HAP-1 (cell line): ENCODE measurements at regions not wholly inside any gene's neighbourhood (a gene's known extent, or its start where the extent isn't known, plus 50 kb on each side); places are given as distances from the start of the nearest gene placed in this dataset.

Experiments
- DNase-seq, 2 experiments: peaks; one replicate each; pipeline ENCODE4 v3.0.0-alpha.2; 2016 to 2020; ENCODE audit warnings: low spot score in 2 of 2
- H3K27me3 ChIP-seq: fragments of 250-450 bp; sonication (Bioruptor Pico); 2 replicates; pipeline ENCODE4 v1.5.1; 2020; ENCODE audit warnings: low read depth, mild to moderate bottlenecking, moderate library complexity
- H3K36me3 ChIP-seq: fragments of 250-450 bp; sonication (Bioruptor Pico); replicated peaks from 2 replicates; pipeline ENCODE4 v1.5.1; 2020; ENCODE audit warnings: mild to moderate bottlenecking
- H3K4me1 ChIP-seq: fragments of 250-450 bp; sonication (Bioruptor Pico); 2 replicates; pipeline ENCODE4 v1.5.1; 2020; ENCODE audit warnings: mild to moderate bottlenecking
- H3K4me3 ChIP-seq: fragments of 250-450 bp; sonication (Bioruptor Pico); 2 replicates; pipeline ENCODE4 v1.5.1; 2020; ENCODE audit warnings: mild to moderate bottlenecking, moderate library complexity
- H3K9me3 ChIP-seq: fragments of 250-450 bp; sonication (Bioruptor Pico); 2 replicates; pipeline ENCODE4 v1.5.1; 2020; ENCODE audit warnings: mild to moderate bottlenecking, moderate library complexity
- in situ Hi-C: fragments of 300-500 bp; cut with MboI; formaldehyde crosslinking; loops from 3 replicates; pipeline ENCODE4 v1.14.3; 2020; ENCODE audit warnings: low sequenced_read_pairs, inconsistent platforms, mixed read lengths

- H3K4me1 ChIP-seq: no peaks in the 10 kb centered on the region
- H3K9me3 ChIP-seq: no peaks in the 10 kb centered on the region
- H3K36me3 ChIP-seq: no peaks in the 10 kb centered on the region
- H3K4me3 ChIP-seq: no peak overlapping the region
- in situ Hi-C loops: no loop called here
- no peak for DNase-seq
- H3K27me3 ChIP-seq: no peaks in the 10 kb centered on the region
Observed at GRCh38 chr13:104431895-104432294, 1365.7 kb upstream of the SLC10A2 start.

DNA sequence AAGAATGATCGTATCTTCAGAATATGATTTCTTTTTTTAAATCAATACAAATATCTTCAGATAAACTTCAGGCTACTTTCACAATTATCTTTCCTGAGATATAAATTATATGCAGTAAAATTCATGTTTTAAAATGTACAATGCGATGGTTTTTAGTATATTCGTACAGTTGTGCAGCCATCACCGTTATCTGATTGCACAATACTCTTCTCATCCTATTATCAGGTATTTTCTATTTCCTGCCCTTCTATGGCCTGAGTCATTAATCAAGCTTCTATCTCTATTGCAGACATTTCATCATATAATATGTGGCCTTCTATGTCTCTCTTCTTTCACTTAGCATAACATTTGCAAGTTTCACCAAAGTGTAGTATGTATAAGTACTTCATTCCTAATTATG is 1360.2 kb upstream of the SLC10A2 start:
- Histone ChIP-seq H3K9me3 (no peaks in the 10 kb centered on the region), H3K4me1 (no peaks in the 10 kb centered on the region), H3K36me3 (no peaks in the 10 kb centered on the region), H3K27me3 (no peaks in the 10 kb centered on the region), H3K4me3 (no peak overlapping the region)
- in situ Hi-C loops: no loop called here
- no peak for DNase-seq

DNA sequence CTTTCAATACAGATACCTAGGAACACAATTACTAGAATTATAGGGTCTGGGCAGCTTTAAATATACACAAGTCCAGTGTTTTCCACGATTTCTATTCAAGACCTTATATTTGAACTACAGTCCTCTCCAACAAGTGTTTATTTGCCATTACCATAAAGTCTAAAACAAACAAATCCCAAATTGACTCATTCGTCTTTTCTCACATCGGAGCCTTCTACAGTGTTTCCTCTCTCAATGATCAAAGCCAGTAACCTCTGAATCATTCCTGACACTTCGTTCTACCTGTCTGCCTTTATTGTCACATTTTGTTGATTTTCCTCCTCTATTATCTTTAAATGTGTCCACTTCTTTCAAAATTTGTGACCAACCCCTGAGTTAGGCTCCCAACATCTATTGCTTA is 1356.5 kb upstream of the SLC10A2 start:
- no peaks in the 10 kb centered on the region for H3K9me3 ChIP-seq
- no peak for DNase-seq
- in situ Hi-C loops: no loop called here
- no peaks in the 10 kb centered on the region for H3K36me3 ChIP-seq
- no peak overlapping the region for H3K4me3 ChIP-seq
- no peaks in the 10 kb centered on the region for H3K27me3 ChIP-seq
- H3K4me1 ChIP-seq: no peaks in the 10 kb centered on the region

- DNase-seq: no peak
- Histone ChIP-seq H3K4me3 (no peak overlapping the region), H3K4me1 (no peaks in the 10 kb centered on the region), H3K27me3 (no peaks in the 10 kb centered on the region), H3K36me3 (no peaks in the 10 kb centered on the region), H3K9me3 (no peaks in the 10 kb centered on the region)
- in situ Hi-C loops: no loop called here
Observed at GRCh38 chr13:104416973-104417372, 1350.8 kb upstream of the SLC10A2 start.

GRCh38 chr13:104414771-104415170 is 1348.6 kb upstream of the SLC10A2 start:
- in situ Hi-C loops: no loop called here
- DNase-seq: no peak

DNA sequence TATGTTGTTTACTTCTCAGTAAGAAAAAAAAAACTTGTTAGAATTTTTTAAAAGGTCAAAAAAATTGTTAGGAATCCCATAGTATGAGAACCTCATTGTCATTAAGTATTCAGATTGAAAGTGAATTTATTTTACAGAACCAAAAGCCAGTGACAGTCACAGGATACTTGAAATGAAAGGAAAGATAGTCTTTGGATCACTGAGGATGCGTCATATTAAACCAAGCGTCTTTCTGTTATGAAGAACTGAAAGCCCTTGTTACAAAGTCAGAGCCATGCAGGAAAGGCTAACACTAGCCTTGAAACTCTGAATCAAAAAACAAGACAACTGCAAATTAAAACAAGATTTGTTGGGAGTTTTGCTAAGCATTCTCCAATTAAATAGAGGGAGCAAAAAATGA is 1348.0 kb upstream of the SLC10A2 start:
- no peaks in the 10 kb centered on the region for H3K36me3 ChIP-seq
- in situ Hi-C loops: no loop called here
- no peak for DNase-seq
- H3K4me3 ChIP-seq: no peak overlapping the region
- H3K4me1 ChIP-seq: no peaks in the 10 kb centered on the region
- H3K27me3 ChIP-seq: no peaks in the 10 kb centered on the region
- no peaks in the 10 kb centered on the region for H3K9me3 ChIP-seq

More at GRCh38 chr13:104414771-104415170, 1348.6 kb upstream of the SLC10A2 start:
- no peaks in the 10 kb centered on the region for H3K36me3 ChIP-seq
- no peaks in the 10 kb centered on the region for H3K4me1 ChIP-seq
- no peaks in the 10 kb centered on the region for H3K9me3 ChIP-seq
- H3K4me3 ChIP-seq: no peak overlapping the region
- H3K27me3 ChIP-seq: no peaks in the 10 kb centered on the region

GRCh38 chr13:104411141-104411765 is 1345.0 kb upstream of the SLC10A2 start:
- Histone ChIP-seq H3K4me3 (no peak overlapping the region), H3K4me1 (no peaks in the 10 kb centered on the region), H3K36me3 (no peaks in the 10 kb centered on the region), H3K27me3 (no peaks in the 10 kb centered on the region), H3K9me3 (no peaks in the 10 kb centered on the region)
- no peak for DNase-seq
- in situ Hi-C loops: no loop called here

DNA sequence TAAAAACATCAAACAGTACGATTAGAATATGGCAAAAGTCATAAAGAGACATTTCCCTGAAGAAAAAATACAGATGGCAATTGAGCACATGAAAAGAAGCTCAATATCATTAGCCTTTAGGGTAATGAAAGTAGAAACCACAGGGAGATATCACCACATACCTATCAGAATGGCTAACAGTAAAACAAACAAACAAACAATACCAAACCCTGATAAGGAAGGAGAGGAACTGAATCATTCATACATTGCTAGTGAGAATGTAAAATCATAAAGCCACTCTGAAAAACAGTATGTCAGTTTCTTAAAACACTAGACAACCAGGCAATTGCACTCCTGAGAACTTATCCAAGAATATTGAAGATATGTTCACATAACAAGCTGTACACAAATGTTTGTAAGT is 1342.5 kb upstream of the SLC10A2 start:
- Histone ChIP-seq H3K36me3 (no peaks in the 10 kb centered on the region), H3K4me1 (no peaks in the 10 kb centered on the region), H3K9me3 (no peaks in the 10 kb centered on the region), H3K27me3 (no peaks in the 10 kb centered on the region), H3K4me3 (no peak overlapping the region)
- no peak for DNase-seq
- in situ Hi-C loops: no loop called here

GRCh38 chr13:104404325-104404724 is 1338.1 kb upstream of the SLC10A2 start:
- in situ Hi-C loops: no loop called here
- Histone ChIP-seq H3K27me3 (no peaks in the 10 kb centered on the region), H3K36me3 (no peaks in the 10 kb centered on the region), H3K9me3 (no peaks in the 10 kb centered on the region), H3K4me1 (no peaks in the 10 kb centered on the region), H3K4me3 (no peak overlapping the region)
- no peak for DNase-seq

DNA sequence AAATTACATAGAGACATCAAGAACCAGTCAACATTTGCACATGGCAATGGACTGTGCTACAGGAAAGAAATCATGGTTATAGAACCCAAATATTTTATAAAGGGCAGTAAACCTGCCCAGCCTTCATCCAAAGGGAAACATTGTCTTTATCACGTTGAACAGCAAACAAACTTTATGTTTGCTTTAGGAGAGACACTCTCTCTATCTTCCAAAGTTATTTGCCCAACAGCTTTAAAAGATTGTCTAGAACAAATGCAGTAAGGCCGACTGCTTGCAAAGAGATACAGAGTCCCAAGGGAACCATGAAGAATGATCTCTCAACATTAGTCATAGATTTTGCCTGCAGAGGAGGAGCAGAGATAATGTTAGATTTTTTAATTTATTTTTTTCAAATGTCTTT is 1323.5 kb upstream of the SLC10A2 start:
- DNase-seq: no peak
- Histone ChIP-seq H3K9me3 (no peaks in the 10 kb centered on the region), H3K36me3 (no peaks in the 10 kb centered on the region), H3K27me3 (no peaks in the 10 kb centered on the region), H3K4me3 (no peak overlapping the region), H3K4me1 (no peaks in the 10 kb centered on the region)
- in situ Hi-C loops: no loop called here

DNA sequence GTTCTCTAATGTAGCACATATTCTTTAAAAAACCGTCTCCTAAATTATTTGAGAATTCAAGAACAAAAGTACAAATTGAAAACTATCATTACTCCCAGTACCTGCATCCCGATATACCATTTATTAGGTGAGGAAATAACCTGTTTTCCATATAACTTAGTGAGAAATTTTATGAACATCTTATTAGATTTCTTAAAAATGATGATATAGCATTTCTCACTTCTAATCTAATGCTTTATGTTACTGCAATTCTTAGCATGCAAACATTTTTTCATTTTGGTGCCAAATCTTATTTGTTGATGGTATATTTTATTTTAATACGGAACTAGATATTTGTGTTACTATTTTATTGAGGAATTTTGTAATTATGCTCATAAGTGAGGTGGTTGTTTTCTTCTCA is 1321.3 kb upstream of the SLC10A2 start:
- in situ Hi-C loops: no loop called here

DNA sequence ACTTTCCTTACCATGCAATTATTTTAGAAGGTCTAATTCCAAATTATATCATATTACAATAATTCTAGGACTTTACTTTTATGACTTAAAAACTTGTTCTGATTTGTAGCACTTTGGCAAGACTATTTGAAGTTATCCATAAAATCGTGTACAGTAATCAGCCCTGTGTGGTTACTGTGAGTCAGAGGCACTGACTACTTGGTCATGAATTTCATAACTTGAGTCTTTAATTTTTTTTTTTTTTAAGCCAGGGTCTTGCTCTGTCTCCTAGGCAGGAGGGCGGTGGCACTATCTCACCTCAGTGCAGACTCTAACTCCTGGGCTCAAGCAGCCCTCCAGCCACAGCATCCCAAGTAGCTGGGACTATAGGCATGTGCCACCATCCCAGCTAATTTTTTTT is 1319.2 kb upstream of the SLC10A2 start:
- DNase-seq: no peak
- H3K4me1 ChIP-seq: no peaks in the 10 kb centered on the region
- no peaks in the 10 kb centered on the region for H3K9me3 ChIP-seq
- H3K27me3 ChIP-seq: no peaks in the 10 kb centered on the region
- H3K4me3 ChIP-seq: no peak overlapping the region
- no peaks in the 10 kb centered on the region for H3K36me3 ChIP-seq
- in situ Hi-C loops: no loop called here

More for the DNA sequence above, 1321.3 kb upstream of the SLC10A2 start:
- Histone ChIP-seq H3K27me3 (no peaks in the 10 kb centered on the region), H3K4me1 (no peaks in the 10 kb centered on the region), H3K9me3 (no peaks in the 10 kb centered on the region), H3K4me3 (no peak overlapping the region), H3K36me3 (no peaks in the 10 kb centered on the region)
- DNase-seq: no peak

DNA sequence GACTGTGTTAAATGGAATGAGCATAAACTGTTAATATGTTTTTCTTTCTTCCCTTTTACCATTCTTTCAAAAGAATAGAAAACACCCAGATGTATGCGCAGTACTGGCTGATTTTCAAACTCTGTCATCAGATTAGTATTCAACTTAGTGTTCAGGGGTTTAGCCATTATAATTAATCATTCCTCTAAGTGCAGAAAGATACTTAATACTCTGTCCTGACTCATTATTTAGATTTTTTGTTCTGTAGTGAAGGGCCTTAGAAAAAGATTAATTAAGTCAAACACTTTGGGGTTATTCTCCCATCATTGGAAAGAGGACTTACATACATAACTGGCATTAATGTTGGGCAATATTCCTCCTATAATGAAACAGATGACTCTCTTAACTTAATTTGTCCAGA is 1316.7 kb upstream of the SLC10A2 start:
- Histone ChIP-seq H3K27me3 (no peaks in the 10 kb centered on the region), H3K36me3 (no peaks in the 10 kb centered on the region), H3K9me3 (no peaks in the 10 kb centered on the region), H3K4me1 (no peaks in the 10 kb centered on the region), H3K4me3 (no peak overlapping the region)
- DNase-seq: no peak
- in situ Hi-C loops: no loop called here

DNA sequence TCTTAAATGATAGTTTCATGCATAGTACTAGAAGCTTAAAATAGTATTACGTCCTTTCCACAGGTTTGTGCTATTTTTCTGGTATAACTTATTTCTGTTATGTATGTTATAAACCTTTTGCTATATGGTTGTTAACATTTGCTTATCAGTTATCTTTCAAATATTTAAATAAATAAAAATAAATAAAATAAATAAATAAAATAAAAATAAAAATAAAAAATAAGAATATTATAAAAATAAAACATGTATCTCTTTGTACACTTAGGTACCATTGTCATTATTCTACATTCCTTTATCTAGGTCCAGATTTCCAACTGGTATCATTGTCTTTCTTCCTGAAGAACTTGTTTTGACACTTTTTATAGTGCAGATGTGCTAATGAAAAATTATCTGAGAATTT is 1310.4 kb upstream of the SLC10A2 start:
- Histone ChIP-seq H3K27me3 (no peaks in the 10 kb centered on the region), H3K9me3 (no peaks in the 10 kb centered on the region), H3K4me3 (no peak overlapping the region), H3K4me1 (no peaks in the 10 kb centered on the region), H3K36me3 (no peaks in the 10 kb centered on the region)
- no peak for DNase-seq
- in situ Hi-C loops: no loop called here

GRCh38 chr13:104375614-104376013 is 1309.4 kb upstream of the SLC10A2 start:
- in situ Hi-C loops: no loop called here
- Histone ChIP-seq H3K36me3 (no peaks in the 10 kb centered on the region), H3K27me3 (no peaks in the 10 kb centered on the region), H3K4me3 (no peak overlapping the region), H3K4me1 (no peaks in the 10 kb centered on the region), H3K9me3 (no peaks in the 10 kb centered on the region)
- DNase-seq: no peak
